HCT116 (cell line): ENCODE measurements at regions not wholly inside any gene's neighbourhood (a gene's known extent, or its start where the extent isn't known, plus 50 kb on each side); places are given as distances from the start of the nearest gene placed in this dataset.

Source experiments
- MAX ChIP-seq: IDR thresholded peaks from 2 replicates; pipeline ENCODE4 v1.6.1; 2012
- POLR2A ChIP-seq: IDR thresholded peaks from 2 replicates; pipeline ENCODE4 v1.7.0; 2011; ENCODE audit warnings: borderline replicate concordance; ENCODE audit not compliant: insufficient read depth, insufficient read length; ENCODE audit errors: extremely low read depth
- REST ChIP-seq: IDR thresholded peaks from 2 replicates; pipeline ENCODE4 v1.6.1; 2012; ENCODE audit warnings: low read depth
- SIN3A ChIP-seq: IDR thresholded peaks from 2 replicates; pipeline ENCODE4 v1.6.1; 2012; ENCODE audit warnings: low read depth
- ZBTB33 ChIP-seq: IDR thresholded peaks from 2 replicates; pipeline ENCODE4 v1.6.1; 2011; ENCODE audit warnings: mild to moderate bottlenecking, low read length, moderate library complexity; ENCODE audit not compliant: insufficient replicate concordance; ENCODE audit errors: extremely low read depth
- ZFX ChIP-seq: fragments of 450-650 bp; IDR thresholded peaks from 2 replicates; pipeline ENCODE4 v1.6.1; 2017
- TF ChIP-seq, protein P1 (sequence below), 3 experiments: fragments of 200-600 bp in 1 of 3; sonication (generic) in 1 of 3; IDR thresholded peaks in 2 of 3; conservative IDR thresholded peaks in 1 of 3; 2 replicates each; pipeline ENCODE4 v1.5.1; 2012 to 2017; ENCODE audit warnings: low read depth in 2 of 3, low read length in 2 of 3, antibody characterized with exemption in 1 of 3, borderline replicate concordance in 1 of 3, control low read depth in 1 of 3, mild to moderate bottlenecking in 1 of 3, mixed read lengths in 1 of 3, mixed run types in 1 of 3, moderate library complexity in 1 of 3; ENCODE audit not compliant: insufficient read depth in 1 of 3

DNA sequence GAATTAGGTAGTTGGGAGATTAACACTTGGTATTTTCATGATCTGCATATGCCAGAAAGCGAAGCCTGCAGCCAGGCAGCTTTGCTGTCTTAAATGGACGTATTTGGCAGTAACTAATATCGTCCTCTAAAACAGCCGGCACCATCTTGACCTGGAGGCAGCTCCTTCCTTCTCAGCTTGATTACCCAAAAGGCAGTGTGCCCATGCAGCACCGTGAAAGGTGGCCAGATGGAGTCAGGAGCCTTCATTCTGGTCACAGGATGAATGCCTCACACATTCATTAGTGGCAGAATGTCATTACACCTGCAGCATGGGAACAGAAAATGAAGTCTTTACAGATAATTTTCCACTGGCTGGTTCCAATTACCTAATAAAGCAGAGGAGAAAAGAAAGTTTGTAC lies 59.0 kb upstream of the FLT1 start:
- TF ChIP-seq MAX, result no peak
- no peak for TF ChIP-seq POLR2A
- TF ChIP-seq, protein P1, sequence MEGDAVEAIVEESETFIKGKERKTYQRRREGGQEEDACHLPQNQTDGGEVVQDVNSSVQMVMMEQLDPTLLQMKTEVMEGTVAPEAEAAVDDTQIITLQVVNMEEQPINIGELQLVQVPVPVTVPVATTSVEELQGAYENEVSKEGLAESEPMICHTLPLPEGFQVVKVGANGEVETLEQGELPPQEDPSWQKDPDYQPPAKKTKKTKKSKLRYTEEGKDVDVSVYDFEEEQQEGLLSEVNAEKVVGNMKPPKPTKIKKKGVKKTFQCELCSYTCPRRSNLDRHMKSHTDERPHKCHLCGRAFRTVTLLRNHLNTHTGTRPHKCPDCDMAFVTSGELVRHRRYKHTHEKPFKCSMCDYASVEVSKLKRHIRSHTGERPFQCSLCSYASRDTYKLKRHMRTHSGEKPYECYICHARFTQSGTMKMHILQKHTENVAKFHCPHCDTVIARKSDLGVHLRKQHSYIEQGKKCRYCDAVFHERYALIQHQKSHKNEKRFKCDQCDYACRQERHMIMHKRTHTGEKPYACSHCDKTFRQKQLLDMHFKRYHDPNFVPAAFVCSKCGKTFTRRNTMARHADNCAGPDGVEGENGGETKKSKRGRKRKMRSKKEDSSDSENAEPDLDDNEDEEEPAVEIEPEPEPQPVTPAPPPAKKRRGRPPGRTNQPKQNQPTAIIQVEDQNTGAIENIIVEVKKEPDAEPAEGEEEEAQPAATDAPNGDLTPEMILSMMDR (IDR thresholded peaks at IDR 0.05 in 2 of 3, conservative IDR thresholded peaks at IDR 0.05 in 1 of 3; ENCODE audit: borderline replicate concordance in 1 of 3, insufficient read depth in 1 of 3, low read depth in 2 of 3, low read length in 2 of 3), result no peak
- no peak for TF ChIP-seq ZBTB33
- no peak for TF ChIP-seq REST
- no peak for TF ChIP-seq ZFX
- TF ChIP-seq SIN3A, result no peak
